K562 (cell line): ENCODE measurements at regions not wholly inside any gene's neighbourhood (a gene's known extent, or its start where the extent isn't known, plus 50 kb on each side); places are given as distances from the start of the nearest gene placed in this dataset.

Experiments used
- ATAC-seq: fragments of 200-7000 bp; cut with Tn5 transposase; 3 replicates; pipeline ENCODE4 v1.9.1; 2020; ENCODE audit warnings: moderate library complexity
- BruUV-seq: library from RNA; stranded (reverse); fragments of 400-500 nt; replicated peaks from 2 replicates; lab custom pipeline; 2021; lab: Mats Ljungman, UMichigan
- CTCF ChIA-PET: fragments of 300-600 bp; formaldehyde crosslinking; extraction: SDS; loops from one replicate; lab custom pipeline; 2021; ENCODE audit warnings: low intra/inter-chr PET ratio; lab: Yijun Ruan, JAX
- POLR2A ChIA-PET: fragments of 300-600, 350-650 bp; sonication (Branson Sonifier 250); formaldehyde crosslinking; extraction: SDS; loops from one replicate; lab custom pipeline; 2021; ENCODE audit warnings: antibody characterized with exemption, inconsistent platforms; lab: Yijun Ruan, JAX
- DNase-seq, 4 experiments: peaks; one replicate each; pipeline versions ENCODE4 v3.0.0 to v3.0.0-alpha.2; 2011 to 2018; ENCODE audit warnings: low spot score in 3 of 4, mixed read lengths in 3 of 4; ENCODE audit errors: extremely low read depth in 1 of 4
- FAIRE-seq: peaks from 2 replicates; lab custom pipeline; 2011; peaks lifted over from hg19 to GRCh38; lab: Jason Lieb, UNC
- H2AFZ ChIP-seq: 2 replicates; pipeline ENCODE4 v1.6.0; 2011; ENCODE audit warnings: low read depth, low read length, control low read depth, inconsistent platforms
- H3K27ac ChIP-seq: fragments of 200-600 bp; 3 replicates; pipeline ENCODE4 v1.8.0; 2011; ENCODE audit warnings: low read depth, mild to moderate bottlenecking, control low read depth, inconsistent platforms, low read length, moderate library complexity, mixed read lengths; ENCODE audit errors: extremely low read depth
- H3K27me3 ChIP-seq, 2 experiments: fragments of 300-600 bp in 1 of 2; 2 replicates in 1 of 2; 3 replicates in 1 of 2; pipeline versions ENCODE4 v1.6.0 to v1.8.0; 2011; ENCODE audit warnings: inconsistent platforms in 2 of 2, low read length in 2 of 2, mild to moderate bottlenecking in 1 of 2, mixed read lengths in 1 of 2, moderate library complexity in 1 of 2; ENCODE audit not compliant: control insufficient read depth in 2 of 2, insufficient read depth in 2 of 2
- H3K36me3 ChIP-seq: fragments of 300-600 bp; 3 replicates; pipeline ENCODE4 v1.8.0; 2011; ENCODE audit warnings: mild to moderate bottlenecking, low read length, inconsistent platforms; ENCODE audit not compliant: control insufficient read depth, insufficient read depth
- H3K4me1 ChIP-seq, 2 experiments: fragments of 200-600 bp in 1 of 2; replicated peaks in 1 of 2; 2 replicates in 1 of 2; 3 replicates in 1 of 2; pipeline versions ENCODE4 v1.5.1 to v1.8.0; 2011; ENCODE audit warnings: inconsistent platforms in 2 of 2, low read length in 2 of 2, mild to moderate bottlenecking in 1 of 2, mixed read lengths in 1 of 2, moderate library complexity in 1 of 2; ENCODE audit not compliant: control insufficient read depth in 2 of 2, insufficient read depth in 2 of 2
- H3K4me2 ChIP-seq: 2 replicates; pipeline ENCODE4 v1.6.1; 2011; ENCODE audit warnings: low read length, control low read depth, inconsistent platforms, mixed read lengths; ENCODE audit not compliant: insufficient read depth
- H3K4me3 ChIP-seq: fragments of 200-600 bp; sonication (generic), shearing (Covaris generic); 2 replicates; pipeline ENCODE4 v1.5.1; 2016; ENCODE audit warnings: control low read depth, inconsistent platforms
- H3K79me2 ChIP-seq: fragments of 200-600 bp; 3 replicates; pipeline ENCODE4 v1.8.0; 2011; ENCODE audit warnings: low read length, inconsistent platforms; ENCODE audit not compliant: control insufficient read depth, insufficient read depth
- H3K9ac ChIP-seq, 2 experiments: 2 replicates each; pipeline versions ENCODE4 v1.6.0 to v1.6.1; 2011; ENCODE audit warnings: low read depth in 2 of 2, low read length in 2 of 2, control low read depth in 1 of 2, inconsistent platforms in 1 of 2, mild to moderate bottlenecking in 1 of 2, mixed read lengths in 1 of 2; ENCODE audit not compliant: insufficient read depth in 1 of 2
- H3K9me1 ChIP-seq: one replicate; pipeline ENCODE4 v1.6.0; 2011; ENCODE audit warnings: inconsistent platforms, mild to moderate bottlenecking, low read length, moderate library complexity; ENCODE audit not compliant: control insufficient read depth, insufficient read depth
- H3K9me3 ChIP-seq: replicated peaks from 2 replicates; pipeline ENCODE4 v1.5.1; 2011; ENCODE audit warnings: low read depth, low read length, inconsistent platforms; ENCODE audit not compliant: control insufficient read depth, insufficient read depth
- H4K20me1 ChIP-seq: replicated peaks from 2 replicates; pipeline ENCODE4 v1.6.1; 2011; ENCODE audit warnings: low read length, inconsistent platforms, mixed read lengths; ENCODE audit not compliant: control insufficient read depth, insufficient read depth
- CC2D1A ChIP-seq: fragments of 450-650 bp; IDR thresholded peaks from 2 replicates; pipeline ENCODE4 v1.6.1; 2017; ENCODE audit warnings: mild to moderate bottlenecking
- CHCHD3 ChIP-seq: fragments of 250-450 bp; sonication (Bioruptor Pico); IDR thresholded peaks from 2 replicates; pipeline ENCODE4 v2.1.2; 2022; ENCODE audit warnings: mild to moderate bottlenecking
- ESRRA ChIP-seq: fragments of 450-650 bp; IDR thresholded peaks from 2 replicates; pipeline ENCODE4 v1.6.1; 2014; ENCODE audit warnings: low read depth, mild to moderate bottlenecking, moderate library complexity, borderline replicate concordance
- ETS2 ChIP-seq: IDR thresholded peaks from 2 replicates; pipeline ENCODE4 v1.6.1; 2016; ENCODE audit warnings: borderline replicate concordance, missing genetic modification characterization, mild to moderate bottlenecking, moderate library complexity, missing compliant biosample characterization; ENCODE audit not compliant: poor library complexity, severe bottlenecking
- GTF2A2 ChIP-seq: IDR thresholded peaks from 2 replicates; pipeline ENCODE4 v1.6.1; 2016; ENCODE audit warnings: mild to moderate bottlenecking, missing genetic modification characterization, missing compliant biosample characterization
- HNRNPL ChIP-seq: fragments of 200-400 bp; formaldehyde crosslinking; IDR thresholded peaks from 2 replicates; pipeline ENCODE4 v1.6.1; 2017; ENCODE audit warnings: low read depth, mild to moderate bottlenecking, low read length
- IFI16 ChIP-seq: fragments of 250-450 bp; sonication (Bioruptor Pico); IDR thresholded peaks from 2 replicates; pipeline ENCODE4 v2.1.2; 2022; ENCODE audit warnings: mild to moderate bottlenecking, inconsistent platforms
- KDM5B ChIP-seq: fragments of 200-600 bp; sonication (generic); IDR thresholded peaks from 2 replicates; pipeline ENCODE4 v1.6.1; 2012; ENCODE audit warnings: low read depth, mild to moderate bottlenecking, moderate library complexity, low read length, control low read depth, inconsistent platforms; ENCODE audit not compliant: insufficient replicate concordance
- LEF1 ChIP-seq: fragments of 450-650 bp; IDR thresholded peaks from 2 replicates; pipeline ENCODE4 v1.6.1; 2016; ENCODE audit warnings: mild to moderate bottlenecking
- MYBL2 ChIP-seq, 2 experiments: fragments of 450-650 bp in 1 of 2; sonication (generic) in 1 of 2; formaldehyde crosslinking in 1 of 2; IDR thresholded peaks; 2 replicates each; pipeline versions ENCODE4 v1.6.1 to v1.8.1; 2017 to 2022; ENCODE audit warnings: borderline replicate concordance in 1 of 2, inconsistent platforms in 1 of 2, low read depth in 1 of 2, mild to moderate bottlenecking in 1 of 2, missing genetic modification reagents in 1 of 2, moderate library complexity in 1 of 2
- PHB ChIP-seq: fragments of 250-450 bp; sonication (Bioruptor Pico); IDR thresholded peaks from 2 replicates; pipeline ENCODE4 v1.5.0; 2021
- POLR2A ChIP-seq: fragments of 450-650 bp; conservative IDR thresholded peaks from 2 replicates; pipeline ENCODE4 v1.6.1; 2016
- ZNF133 ChIP-seq: fragments of 250-450 bp; sonication (Bioruptor Pico); IDR thresholded peaks from 2 replicates; pipeline ENCODE4 v1.4.0; 2020; ENCODE audit warnings: mild to moderate bottlenecking
- ZNF232 ChIP-seq: sonication (generic); formaldehyde crosslinking; IDR thresholded peaks from 2 replicates; pipeline ENCODE4 v1.8.0; 2022; ENCODE audit warnings: mild to moderate bottlenecking, missing genetic modification reagents
- ZNF41 ChIP-seq: fragments of 250-450 bp; sonication (Bioruptor Pico); conservative IDR thresholded peaks from 2 replicates; pipeline ENCODE4 v1.4.0; 2020; ENCODE audit warnings: mild to moderate bottlenecking
- ZNF436 ChIP-seq: fragments of 250-450, 450-650 bp; sonication (Bioruptor Pico); formaldehyde crosslinking; IDR thresholded peaks from 2 replicates; pipeline ENCODE4 v1.7.0; 2020; ENCODE audit warnings: mild to moderate bottlenecking
- ZNF444 ChIP-seq: fragments of 250-450 bp; sonication (Bioruptor Pico); IDR thresholded peaks from 2 replicates; pipeline ENCODE4 v1.4.0; 2020; ENCODE audit warnings: mild to moderate bottlenecking, moderate library complexity
- ZNF445 ChIP-seq: fragments of 250-450 bp; sonication (Bioruptor Pico); IDR thresholded peaks from 2 replicates; pipeline ENCODE4 v1.4.0; 2020; ENCODE audit warnings: low read depth, mild to moderate bottlenecking, moderate library complexity
- ZNF764 ChIP-seq: fragments of 250-450 bp; sonication (Bioruptor Pico); IDR thresholded peaks from 2 replicates; pipeline ENCODE4 v1.4.0; 2020; ENCODE audit warnings: low read depth, mild to moderate bottlenecking, moderate library complexity
- WGBS: fragments of 100-300 bp; shearing (Covaris generic); methylation state at CpG from one replicate; pipeline ENCODE4 v1.1.6; 2016; ENCODE audit warnings: low coverage, mixed read lengths; ENCODE audit not compliant: insufficient coverage; ENCODE audit errors: missing lambda C conversion rate; 5-methylcytosine and 5-hydroxymethylcytosine counted together
- in situ Hi-C: fragments of 300-500 bp; cut with MboI; formaldehyde crosslinking; loops from 4 replicates; pipeline ENCODE4 v1.15.0; 2018; ENCODE audit warnings: inconsistent platforms, mixed read lengths
- intact Hi-C: fragments of 100-400 bp; cut with micrococcal nuclease; formaldehyde crosslinking; loops from 2 replicates; pipeline ENCODE4 v1.14.2; 2022
- TF ChIP-seq, protein P1 (sequence below): fragments of 250-450 bp; sonication (Bioruptor Pico); IDR thresholded peaks from 2 replicates; pipeline ENCODE4 v1.4.0; 2020; ENCODE audit warnings: borderline replicate concordance

- FAIRE-seq, result no peak
- in situ Hi-C loops, result no loop called here
- no peaks in the 10 kb centered on the region for H3K79me2 ChIP-seq
These were observed 455.8 kb downstream of the SETBP1 start for GRCh38 chr18:45136381-45137086.

GRCh38 chr18:45137087-45137419 is 456.4 kb downstream of the SETBP1 start:
- intact Hi-C loops, result no loop called here
- Histone ChIP-seq H3K79me2 (no peaks in the 10 kb centered on the region), H3K27me3 (no peaks in the 10 kb centered on the region), H3K9ac (no peak overlapping the region), H3K4me1 (no peaks in the 10 kb centered on the region), H4K20me1 (no peaks in the 10 kb centered on the region), H2AFZ (no peak overlapping the region), H3K9me1 (no peaks in the 10 kb centered on the region), H3K27ac (no peak overlapping the region), H3K4me3 (no peak overlapping the region), H3K36me3 (no peaks in the 10 kb centered on the region), H3K9me3 (no peaks in the 10 kb centered on the region), H3K4me2 (no peak overlapping the region)
- DNase-seq (no peak), FAIRE-seq (no peak), ATAC-seq (no peak)
- POLR2A ChIA-PET, result no interaction called here
- BruUV-seq, result no TSS peak
- CTCF ChIA-PET, result no interaction called here
- in situ Hi-C loops, result no loop called here
- TF ChIP-seq ZNF133 (CRISPR knock-in tag) (no peak), HNRNPL (no peak), GTF2A2 (tag) (no peak), ZNF764 (CRISPR knock-in tag) (no peak), POLR2A (no peak), IFI16 (no peak), ESRRA (no peak), ETS2 (tag) (no peak), LEF1 (no peak), ZNF232 (no peak), ZNF41 (CRISPR knock-in tag) (no peak), MYBL2 (IDR thresholded peaks at IDR 0.05; ENCODE audit: low read depth) (no peak), MYBL2 (CRISPR knock-in tag; IDR thresholded peaks at IDR 0.05; ENCODE audit: borderline replicate concordance) (no peak), ZNF444 (no peak), CHCHD3 (no peak)

More at GRCh38 chr18:45136381-45137086, 455.8 kb downstream of the SETBP1 start:
- H3K27me3 ChIP-seq, result no peaks in the 10 kb centered on the region
- H3K9me1 ChIP-seq, result no peaks in the 10 kb centered on the region
- DNase-seq (no peak), ATAC-seq (no peak)
- H3K9ac ChIP-seq, result no peak overlapping the region
- no peaks in the 10 kb centered on the region for H4K20me1 ChIP-seq
- H3K4me2 ChIP-seq, result no peak overlapping the region
- CTCF ChIA-PET, result no interaction called here
- WGBS, result 0% methylated on average over 3 of the region's 3 CpGs
- H3K36me3 ChIP-seq, result no peaks in the 10 kb centered on the region
- BruUV-seq, result no TSS peak
- POLR2A ChIA-PET, result interaction anchor here (0.5 kb wide), 1 partner anchor 70 kb away, joined by 3 read pairs; no protein-coding TSS in a partner anchor
- TF ChIP-seq PHB (CRISPR knock-in tag) (no peak), CC2D1A (no peak), ZNF436 (CRISPR knock-in tag) (no peak), KDM5B (no peak), ZNF445 (CRISPR knock-in tag) (no peak)
- TF ChIP-seq, protein P1, sequence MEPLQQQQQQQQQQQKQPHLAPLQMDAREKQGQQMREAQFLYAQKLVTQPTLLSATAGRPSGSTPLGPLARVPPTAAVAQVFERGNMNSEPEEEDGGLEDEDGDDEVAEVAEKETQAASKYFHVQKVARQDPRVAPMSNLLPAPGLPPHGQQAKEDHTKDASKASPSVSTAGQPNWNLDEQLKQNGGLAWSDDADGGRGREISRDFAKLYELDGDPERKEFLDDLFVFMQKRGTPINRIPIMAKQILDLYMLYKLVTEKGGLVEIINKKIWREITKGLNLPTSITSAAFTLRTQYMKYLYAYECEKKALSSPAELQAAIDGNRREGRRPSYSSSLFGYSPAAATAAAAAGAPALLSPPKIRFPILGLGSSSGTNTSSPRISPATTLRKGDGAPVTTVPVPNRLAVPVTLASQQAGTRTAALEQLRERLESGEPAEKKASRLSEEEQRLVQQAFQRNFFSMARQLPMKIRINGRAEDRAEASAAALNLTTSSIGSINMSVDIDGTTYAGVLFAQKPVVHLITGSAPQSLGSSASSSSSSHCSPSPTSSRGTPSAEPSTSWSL (CRISPR knock-in tag), result no peak
- no peaks in the 10 kb centered on the region for H3K9me3 ChIP-seq
- intact Hi-C loops, result no loop called here
- H2AFZ ChIP-seq, result no peak overlapping the region
- no peak overlapping the region for H3K27ac ChIP-seq
- H3K4me1 ChIP-seq, result no peaks in the 10 kb centered on the region
- no peak overlapping the region for H3K4me3 ChIP-seq
